Loucy (cell line): ENCODE measurements at regions not wholly inside any gene's neighbourhood (a gene's known extent, or its start where the extent isn't known, plus 50 kb on each side); places are given as distances from the start of the nearest gene placed in this dataset.
"Not testable (repeated sequence)": the region's sequence is repeated elsewhere in the genome, so short reads cannot be mapped to it uniquely, and the experiment has no call there.

Experiments
- CTCF ChIP-seq: fragments of 200-600 bp; sonication (generic); conservative IDR thresholded peaks from 2 replicates; pipeline ENCODE4 v1.5.1; 2014; ENCODE audit warnings: mild to moderate bottlenecking, antibody characterized with exemption, low read length
- EZH2phosphoT487 ChIP-seq: fragments of 200-600 bp; IDR thresholded peaks from 2 replicates; pipeline ENCODE4 v1.6.1; 2018; ENCODE audit warnings: antibody characterized with exemption, mild to moderate bottlenecking, moderate library complexity, borderline replicate concordance

- not testable (repeated sequence) for TF ChIP-seq CTCF, EZH2phosphoT487
These were observed 486.0 kb upstream of the SLITRK5 start for GRCh38 chr13:87185138-87185537.
